Type B pancreatic cell (in vitro differentiated cells): ENCODE measurements at regions not wholly inside any gene's neighbourhood (a gene's known extent, or its start where the extent isn't known, plus 50 kb on each side); places are given as distances from the start of the nearest gene placed in this dataset.

Experiments used
- DNase-seq: peaks from one replicate; pipeline ENCODE4 v3.0.0; 2021; ENCODE audit warnings: mixed read lengths; ENCODE audit not compliant: unreplicated experiment; ENCODE audit errors: extremely low spot score
- H3K27ac Mint-ChIP-seq: 2 replicates; pipeline ENCODE4 v1.8.0; 2021; ENCODE audit warnings: mild to moderate bottlenecking, mixed read lengths
- H3K27me3 Mint-ChIP-seq: 2 replicates; pipeline ENCODE4 v1.8.0; 2021; ENCODE audit warnings: mixed read lengths
- H3K36me3 Mint-ChIP-seq: 2 replicates; pipeline ENCODE4 v1.8.0; 2021; ENCODE audit warnings: mixed read lengths
- H3K4me1 Mint-ChIP-seq: one replicate; pipeline ENCODE4 v1.8.0; 2021; ENCODE audit warnings: mixed read lengths; ENCODE audit not compliant: unreplicated experiment
- H3K4me3 Mint-ChIP-seq: 2 replicates; pipeline ENCODE4 v1.8.0; 2021; ENCODE audit warnings: mild to moderate bottlenecking, mixed read lengths
- H3K9me3 Mint-ChIP-seq: 2 replicates; pipeline ENCODE4 v1.8.0; 2021; ENCODE audit warnings: mixed read lengths
- TF ChIP-seq, protein P1 (sequence below): fragments of 200-600 bp; sonication (generic); conservative IDR thresholded peaks from 2 replicates; pipeline ENCODE4 v1.5.0; 2021; ENCODE audit warnings: antibody characterized with exemption, mild to moderate bottlenecking

DNA sequence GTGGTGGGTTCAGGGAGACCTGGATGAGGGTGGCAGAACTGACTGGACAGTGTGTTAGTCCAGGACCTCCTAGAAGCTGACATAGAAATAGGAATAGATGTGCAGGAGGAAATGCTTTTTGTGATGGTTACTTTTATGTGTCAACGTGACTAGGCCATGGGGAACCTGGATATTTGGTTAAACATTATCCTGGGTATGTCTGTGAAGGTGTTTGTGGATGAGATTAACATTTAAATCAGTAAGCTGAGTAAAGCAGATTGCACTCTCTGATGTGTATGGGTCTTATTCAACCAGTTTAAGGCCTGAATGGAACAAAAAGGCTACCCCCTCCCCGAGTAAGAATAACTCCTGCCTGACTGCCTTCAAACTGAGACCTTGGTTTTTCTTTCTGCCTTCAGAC, 219.3 kb downstream of the DHX35 start:
- Mint-ChIP-seq H3K27ac (no peak overlapping the region), H3K4me3 (no peak overlapping the region), H3K36me3 (no peaks in the 10 kb centered on the region), H3K27me3 (peaks cover 16% of the 10 kb centered on the region), H3K9me3 (no peaks in the 10 kb centered on the region), H3K4me1 (no peaks in the 10 kb centered on the region)
- TF ChIP-seq, protein P1, sequence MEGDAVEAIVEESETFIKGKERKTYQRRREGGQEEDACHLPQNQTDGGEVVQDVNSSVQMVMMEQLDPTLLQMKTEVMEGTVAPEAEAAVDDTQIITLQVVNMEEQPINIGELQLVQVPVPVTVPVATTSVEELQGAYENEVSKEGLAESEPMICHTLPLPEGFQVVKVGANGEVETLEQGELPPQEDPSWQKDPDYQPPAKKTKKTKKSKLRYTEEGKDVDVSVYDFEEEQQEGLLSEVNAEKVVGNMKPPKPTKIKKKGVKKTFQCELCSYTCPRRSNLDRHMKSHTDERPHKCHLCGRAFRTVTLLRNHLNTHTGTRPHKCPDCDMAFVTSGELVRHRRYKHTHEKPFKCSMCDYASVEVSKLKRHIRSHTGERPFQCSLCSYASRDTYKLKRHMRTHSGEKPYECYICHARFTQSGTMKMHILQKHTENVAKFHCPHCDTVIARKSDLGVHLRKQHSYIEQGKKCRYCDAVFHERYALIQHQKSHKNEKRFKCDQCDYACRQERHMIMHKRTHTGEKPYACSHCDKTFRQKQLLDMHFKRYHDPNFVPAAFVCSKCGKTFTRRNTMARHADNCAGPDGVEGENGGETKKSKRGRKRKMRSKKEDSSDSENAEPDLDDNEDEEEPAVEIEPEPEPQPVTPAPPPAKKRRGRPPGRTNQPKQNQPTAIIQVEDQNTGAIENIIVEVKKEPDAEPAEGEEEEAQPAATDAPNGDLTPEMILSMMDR: no peak
- no peak for DNase-seq

DNA sequence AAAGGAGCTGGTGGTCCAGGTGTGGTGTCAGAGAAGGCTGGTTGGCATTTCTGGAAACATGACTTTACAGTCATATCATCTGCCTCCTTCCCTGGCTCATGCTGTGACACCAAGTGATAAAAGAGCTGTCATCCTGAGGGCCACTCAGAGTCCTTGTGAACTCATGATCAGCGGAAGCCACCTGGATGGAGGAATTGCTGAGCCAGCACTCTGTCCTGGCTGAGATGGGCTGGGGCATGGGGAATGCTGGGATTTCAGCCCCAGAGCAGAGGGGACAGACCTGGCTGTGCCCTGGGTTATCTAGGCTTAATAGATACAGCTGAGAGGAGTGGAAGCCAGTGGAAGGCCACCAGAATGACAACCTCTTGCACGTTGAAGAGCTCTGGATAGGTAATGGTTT, 214.3 kb downstream of the DHX35 start:
- no peak for DNase-seq
- H3K27me3 Mint-ChIP-seq: peaks cover 25% of the 10 kb centered on the region
- H3K27ac Mint-ChIP-seq: no peak overlapping the region
- no peaks in the 10 kb centered on the region for H3K36me3 Mint-ChIP-seq
- H3K4me1 Mint-ChIP-seq: no peaks in the 10 kb centered on the region
- TF ChIP-seq, protein P1: no peak
- no peaks in the 10 kb centered on the region for H3K9me3 Mint-ChIP-seq
- H3K4me3 Mint-ChIP-seq: no peak overlapping the region

DNA sequence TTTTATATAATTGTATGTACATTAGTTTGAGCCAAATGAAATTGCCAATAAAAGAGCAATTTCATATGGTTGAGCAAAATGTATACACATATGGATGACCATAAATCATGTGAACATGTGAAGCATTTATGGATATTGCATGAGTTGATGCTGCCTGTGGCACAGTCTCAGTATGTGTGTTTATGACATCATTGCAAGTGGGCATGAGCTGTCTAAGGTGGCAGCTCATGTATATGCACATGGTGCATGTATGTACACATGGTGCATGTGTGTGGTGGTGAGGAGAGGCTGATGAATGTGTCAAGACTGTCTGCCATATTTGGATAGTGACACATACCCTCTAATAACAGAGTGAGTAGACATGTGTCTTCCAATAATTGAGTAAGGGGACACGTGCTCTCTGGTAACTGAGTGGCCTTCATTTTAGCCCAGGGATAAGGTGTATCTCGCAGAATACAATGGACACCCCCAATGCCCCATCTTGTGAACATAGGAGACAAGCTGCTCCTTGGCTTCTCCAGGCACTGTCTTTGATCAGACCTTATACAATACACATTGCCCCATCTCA, 208.8 kb downstream of the DHX35 start:
- no peaks in the 10 kb centered on the region for H3K9me3 Mint-ChIP-seq
- H3K27ac Mint-ChIP-seq: no peak overlapping the region
- TF ChIP-seq, protein P1: no peak
- no peak overlapping the region for H3K4me3 Mint-ChIP-seq
- H3K36me3 Mint-ChIP-seq: no peaks in the 10 kb centered on the region
- no peak for DNase-seq
- no peaks in the 10 kb centered on the region for H3K4me1 Mint-ChIP-seq
- peaks cover 42% of the 10 kb centered on the region for H3K27me3 Mint-ChIP-seq

DNA sequence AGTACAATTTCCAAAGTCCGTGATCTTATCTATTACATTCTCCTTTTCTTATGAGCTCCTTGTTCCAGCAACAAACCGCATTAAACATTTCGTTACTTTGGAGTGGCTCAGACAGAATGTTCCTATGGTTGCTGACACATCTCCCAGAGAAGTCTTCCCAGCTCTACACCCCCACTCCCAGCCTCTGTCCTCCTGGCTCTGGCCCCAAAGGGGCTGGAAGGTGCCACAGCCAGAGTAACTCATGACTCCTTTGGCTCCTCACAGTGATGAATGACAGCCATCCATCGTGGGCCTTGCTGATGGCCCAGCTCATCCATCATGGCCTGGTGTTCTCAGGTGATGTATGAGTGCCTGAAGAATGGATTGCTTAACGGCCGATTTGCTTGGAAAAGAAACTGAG, 203.0 kb downstream of the DHX35 start:
- Mint-ChIP-seq H3K36me3 (no peaks in the 10 kb centered on the region), H3K4me3 (no peak overlapping the region), H3K9me3 (no peaks in the 10 kb centered on the region), H3K27ac (no peak overlapping the region), H3K27me3 (peaks cover 49% of the 10 kb centered on the region), H3K4me1 (no peaks in the 10 kb centered on the region)
- no peak for DNase-seq
- TF ChIP-seq, protein P1: no peak

DNA sequence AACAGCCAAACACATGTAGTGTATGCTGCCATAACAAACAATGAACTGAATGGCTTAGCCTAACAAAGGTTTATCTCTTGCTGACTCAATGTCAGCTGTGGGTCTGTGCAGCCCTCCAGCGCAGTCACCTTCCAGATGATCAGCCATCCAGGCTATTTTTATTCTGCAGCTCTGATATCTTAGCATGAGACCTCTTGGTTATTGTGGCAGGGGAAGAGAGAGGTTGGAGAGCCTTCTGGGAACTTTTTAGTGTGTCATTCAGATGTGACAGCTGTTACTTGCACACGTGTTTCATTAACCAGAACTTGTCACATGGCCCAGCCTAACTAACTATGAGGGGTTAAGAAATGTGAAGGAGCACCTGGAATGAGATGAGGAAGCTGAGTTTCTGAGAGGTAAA, 202.5 kb downstream of the DHX35 start:
- TF ChIP-seq, protein P1: no peak
- Mint-ChIP-seq H3K27ac (no peak overlapping the region), H3K9me3 (no peaks in the 10 kb centered on the region), H3K36me3 (no peaks in the 10 kb centered on the region), H3K4me1 (no peaks in the 10 kb centered on the region), H3K27me3 (peaks cover 50% of the 10 kb centered on the region), H3K4me3 (no peak overlapping the region)
- no peak for DNase-seq

DNA sequence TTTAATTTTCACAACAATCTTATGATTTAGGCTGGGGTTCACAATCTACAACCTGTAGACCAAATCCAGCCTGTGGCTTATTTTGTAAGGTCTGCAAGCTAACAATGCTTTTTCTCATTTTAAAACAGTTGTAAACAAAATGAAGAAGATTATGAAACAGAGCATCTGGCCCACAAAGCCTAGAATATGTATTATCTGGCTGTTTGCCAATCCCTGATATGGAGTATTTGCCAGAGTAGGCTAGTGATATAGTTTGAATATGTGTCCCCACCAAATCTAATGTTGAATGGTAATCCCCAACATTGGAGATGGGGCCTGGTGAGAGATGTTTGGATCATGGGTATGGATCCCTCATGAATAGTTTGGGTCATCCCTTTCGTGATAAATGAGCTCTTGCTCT, 201.8 kb downstream of the DHX35 start:
- no peak for DNase-seq
- Mint-ChIP-seq H3K27ac (no peak overlapping the region), H3K9me3 (no peaks in the 10 kb centered on the region), H3K4me3 (no peak overlapping the region), H3K36me3 (no peaks in the 10 kb centered on the region), H3K4me1 (no peaks in the 10 kb centered on the region), H3K27me3 (peaks cover 49% of the 10 kb centered on the region)
- TF ChIP-seq, protein P1: no peak
